CD4-positive, alpha-beta T cell treated with Interleukin-10 for 1 hour (primary cell): ENCODE measurements at regions not wholly inside any gene's neighbourhood (a gene's known extent, or its start where the extent isn't known, plus 50 kb on each side); places are given as distances from the start of the nearest gene placed in this dataset.

Experiments used
- DNase-seq: peaks from one replicate; pipeline ENCODE4 v3.0.0-alpha.2; 2020

- DNase-seq = no peak
Observed at GRCh38 chr15:35320158-35320780, 225.7 kb downstream of the DPH6 start.

- no peak for DNase-seq
Observed at GRCh38 chr15:35319354-35319753, 226.6 kb downstream of the DPH6 start.

- DNase-seq = no peak
Observed at GRCh38 chr15:35317217-35317616, 228.7 kb downstream of the DPH6 start.

GRCh38 chr15:35312344-35312743 is 227.2 kb upstream of the NANOGP8 start:
- no peak for DNase-seq

- DNase-seq = no peak
Observed at GRCh38 chr15:35311615-35312014, 226.5 kb upstream of the NANOGP8 start.

GRCh38 chr15:35309886-35310285 is 224.8 kb upstream of the NANOGP8 start:
- no peak for DNase-seq

- no peak for DNase-seq
Observed at GRCh38 chr15:35308802-35309201, 223.7 kb upstream of the NANOGP8 start.

GRCh38 chr15:35307676-35308075 is 222.6 kb upstream of the NANOGP8 start:
- DNase-seq = no peak

GRCh38 chr15:35307026-35307425 is 221.9 kb upstream of the NANOGP8 start:
- DNase-seq = no peak

- DNase-seq = no peak
Observed at GRCh38 chr15:35306361-35306981, 221.4 kb upstream of the NANOGP8 start.

- no peak for DNase-seq
Observed at GRCh38 chr15:35305946-35306345, 220.9 kb upstream of the NANOGP8 start.

GRCh38 chr15:35305031-35305550 is 220.0 kb upstream of the NANOGP8 start:
- DNase-seq = no peak

- no peak for DNase-seq
Observed at GRCh38 chr15:35304389-35304788, 219.3 kb upstream of the NANOGP8 start.

GRCh38 chr15:35302334-35302733 is 217.2 kb upstream of the NANOGP8 start:
- DNase-seq = no peak

GRCh38 chr15:35301088-35301487 is 216.0 kb upstream of the NANOGP8 start:
- DNase-seq = no peak

- no peak for DNase-seq
Observed at GRCh38 chr15:35299059-35299735, 214.1 kb upstream of the NANOGP8 start.

- no peak for DNase-seq
Observed at GRCh38 chr15:35298509-35298908, 213.4 kb upstream of the NANOGP8 start.

GRCh38 chr15:35293353-35294130 is 208.4 kb upstream of the NANOGP8 start:
- no peak for DNase-seq

- no peak for DNase-seq
Observed at GRCh38 chr15:35290301-35290721, 205.2 kb upstream of the NANOGP8 start.

- DNase-seq = peak; percentile 3
Observed at GRCh38 chr15:35289024-35289617, 204.0 kb upstream of the NANOGP8 start.

- no peak for DNase-seq
Observed at GRCh38 chr15:35288580-35288979, 203.5 kb upstream of the NANOGP8 start.

- no peak for DNase-seq
Observed at GRCh38 chr15:35286721-35287120, 201.6 kb upstream of the NANOGP8 start.

- DNase-seq = no peak
Observed at GRCh38 chr15:35282965-35283496, 197.9 kb upstream of the NANOGP8 start.
